Breast epithelium (tissue), 4 donors: ENCODE measurements at regions not wholly inside any gene's neighbourhood (a gene's known extent, or its start where the extent isn't known, plus 50 kb on each side); places are given as distances from the start of the nearest gene placed in this dataset.

ENCODE experiments used
- DNase-seq, 2 donors: peaks; one replicate each; pipeline ENCODE4 v3.0.0-alpha.2; 2019; ENCODE audit warnings: low spot score in 2 of 2
- H3K27ac ChIP-seq, 2 donors: fragments of 200-600 bp; sonication (generic) in 1 of 2; one replicate each; pipeline ENCODE4 v1.5.1; 2016 to 2019; ENCODE audit warnings: mild to moderate bottlenecking in 1 of 2
- H3K27me3 ChIP-seq, 2 donors: fragments of 200-600 bp; sonication (generic) in 1 of 2; one replicate each; pipeline versions ENCODE4 v1.5.1 to v1.6.0; 2017 to 2019; ENCODE audit warnings: control low read depth in 1 of 2, mild to moderate bottlenecking in 1 of 2
- H3K36me3 ChIP-seq: fragments of 200-600 bp; one replicate; pipeline ENCODE4 v1.5.1; 2019
- H3K4me1 ChIP-seq, 2 donors: fragments of 200-600 bp; sonication (generic); one replicate each; pipeline ENCODE4 v1.5.1; 2016 to 2019; ENCODE audit warnings: control low read depth in 1 of 2
- H3K4me3 ChIP-seq, 3 donors: fragments of 200-600 bp; sonication (generic); 1 replicate in 2 of 3; 2 replicates in 1 of 3; pipeline ENCODE4 v1.5.1; 2016 to 2019; ENCODE audit warnings: mild to moderate bottlenecking in 3 of 3, moderate library complexity in 2 of 3
- H3K9me3 ChIP-seq, 2 donors: fragments of 200-600 bp; sonication (generic) in 1 of 2; one replicate each; pipeline ENCODE4 v1.5.1; 2016 to 2019; ENCODE audit warnings: control low read depth in 1 of 2
- POLR2A ChIP-seq: fragments of 450-650 bp; IDR thresholded peaks from one replicate; pipeline ENCODE4 v1.6.1; 2016; ENCODE audit warnings: antibody characterized with exemption, mild to moderate bottlenecking, moderate library complexity
- POLR2AphosphoS5 ChIP-seq, 3 donors: sonication (generic); formaldehyde crosslinking; IDR thresholded peaks; one replicate each; pipeline ENCODE4 v1.6.1; 2017; ENCODE audit warnings: antibody characterized with exemption in 3 of 3
- intact Hi-C: fragments of 100-400 bp; cut with DNase I; formaldehyde crosslinking; loops from one replicate; pipeline ENCODE4 v1.15.1; 2023; ENCODE audit warnings: low total_unique reads
- TF ChIP-seq, protein P1 (sequence below), 3 donors: fragments of 450-650 bp; IDR thresholded peaks; one replicate each; pipeline ENCODE4 v1.5.1; 2016 to 2017; ENCODE audit warnings: antibody characterized with exemption in 3 of 3, mild to moderate bottlenecking in 3 of 3, moderate library complexity in 3 of 3

- no peaks in the 10 kb centered on the region for H3K27me3 ChIP-seq
- H3K27ac ChIP-seq, result no peak overlapping the region
- H3K4me3 ChIP-seq, result no peak overlapping the region
- DNase-seq, result no peak
- intact Hi-C loops, result no loop called here
- no peaks in the 10 kb centered on the region for H3K9me3 ChIP-seq
- H3K4me1 ChIP-seq, result no peaks in the 10 kb centered on the region
- TF ChIP-seq POLR2AphosphoS5 (IDR thresholded peaks at IDR 0.05) (no peak), POLR2A (no peak)
- TF ChIP-seq, protein P1, sequence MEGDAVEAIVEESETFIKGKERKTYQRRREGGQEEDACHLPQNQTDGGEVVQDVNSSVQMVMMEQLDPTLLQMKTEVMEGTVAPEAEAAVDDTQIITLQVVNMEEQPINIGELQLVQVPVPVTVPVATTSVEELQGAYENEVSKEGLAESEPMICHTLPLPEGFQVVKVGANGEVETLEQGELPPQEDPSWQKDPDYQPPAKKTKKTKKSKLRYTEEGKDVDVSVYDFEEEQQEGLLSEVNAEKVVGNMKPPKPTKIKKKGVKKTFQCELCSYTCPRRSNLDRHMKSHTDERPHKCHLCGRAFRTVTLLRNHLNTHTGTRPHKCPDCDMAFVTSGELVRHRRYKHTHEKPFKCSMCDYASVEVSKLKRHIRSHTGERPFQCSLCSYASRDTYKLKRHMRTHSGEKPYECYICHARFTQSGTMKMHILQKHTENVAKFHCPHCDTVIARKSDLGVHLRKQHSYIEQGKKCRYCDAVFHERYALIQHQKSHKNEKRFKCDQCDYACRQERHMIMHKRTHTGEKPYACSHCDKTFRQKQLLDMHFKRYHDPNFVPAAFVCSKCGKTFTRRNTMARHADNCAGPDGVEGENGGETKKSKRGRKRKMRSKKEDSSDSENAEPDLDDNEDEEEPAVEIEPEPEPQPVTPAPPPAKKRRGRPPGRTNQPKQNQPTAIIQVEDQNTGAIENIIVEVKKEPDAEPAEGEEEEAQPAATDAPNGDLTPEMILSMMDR (IDR thresholded peaks at IDR 0.05), result no peak
- no peaks in the 10 kb centered on the region for H3K36me3 ChIP-seq
Measured at GRCh38 chr14:71733210-71733883, 198.9 kb upstream of the RGS6 start.

DNA sequence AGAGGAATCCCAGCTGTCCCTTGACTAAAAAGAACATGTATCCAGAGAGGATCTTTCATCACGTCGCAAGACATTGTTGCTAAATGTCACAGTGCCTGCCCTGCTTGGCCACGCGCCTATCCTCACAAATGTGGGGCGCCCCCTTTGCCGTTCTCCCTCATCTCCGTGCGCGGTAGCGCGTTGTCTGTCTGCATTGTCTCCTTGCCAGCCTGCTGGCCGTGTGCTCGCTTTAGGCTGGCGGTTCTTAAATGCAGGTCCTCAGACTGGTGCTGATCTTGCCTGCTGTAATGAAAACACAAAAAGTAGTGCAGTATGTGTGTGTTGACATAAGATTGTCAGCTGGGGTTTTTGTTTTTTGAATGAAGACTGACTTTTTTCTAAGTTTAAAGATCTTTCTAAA, 198.2 kb upstream of the RGS6 start:
- H3K4me3 ChIP-seq, result no peak overlapping the region
- no peak overlapping the region for H3K27ac ChIP-seq
- intact Hi-C loops, result no loop called here
- no peaks in the 10 kb centered on the region for H3K27me3 ChIP-seq
- H3K4me1 ChIP-seq, result no peaks in the 10 kb centered on the region
- H3K9me3 ChIP-seq, result no peaks in the 10 kb centered on the region
- H3K36me3 ChIP-seq, result no peaks in the 10 kb centered on the region
- DNase-seq, result no peak
- TF ChIP-seq POLR2AphosphoS5 (IDR thresholded peaks at IDR 0.05), result no peak

- Histone ChIP-seq H3K4me1 (no peaks in the 10 kb centered on the region), H3K9me3 (no peaks in the 10 kb centered on the region), H3K27ac (no peak overlapping the region), H3K4me3 (no peak overlapping the region), H3K27me3 (no peaks in the 10 kb centered on the region), H3K36me3 (no peaks in the 10 kb centered on the region)
- no peak for DNase-seq
- intact Hi-C loops, result no loop called here
- TF ChIP-seq POLR2A (no peak), POLR2AphosphoS5 (IDR thresholded peaks at IDR 0.05) (no peak)
- TF ChIP-seq, protein P1 (IDR thresholded peaks at IDR 0.05), result no peak
Measured at GRCh38 chr14:71734885-71735284, 197.3 kb upstream of the RGS6 start.

DNA sequence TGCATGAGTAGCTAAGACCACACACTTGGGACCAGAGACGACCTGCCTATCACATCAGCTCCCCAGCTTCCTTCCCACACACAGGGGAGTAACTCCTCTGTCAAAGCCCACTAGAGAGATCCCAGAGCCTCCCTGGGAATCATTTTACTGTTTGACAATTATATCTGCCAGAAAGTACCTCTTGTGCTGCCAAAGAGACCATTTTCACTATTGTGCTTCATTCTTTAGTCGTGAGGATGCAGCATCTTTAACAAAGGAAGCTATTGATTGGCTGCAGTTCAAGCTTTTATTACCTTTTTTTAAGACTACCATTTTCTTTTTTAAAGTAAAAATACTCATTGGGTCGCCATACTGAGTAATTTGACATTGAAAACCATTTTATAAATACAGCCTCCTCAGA, 194.5 kb upstream of the RGS6 start:
- Histone ChIP-seq H3K4me3 (no peak overlapping the region), H3K36me3 (no peaks in the 10 kb centered on the region), H3K27ac (peak overlapping the region in 1 of 2 donors; percentile 69), H3K4me1 (no peaks in the 10 kb centered on the region), H3K9me3 (no peaks in the 10 kb centered on the region), H3K27me3 (no peaks in the 10 kb centered on the region)
- DNase-seq, result no peak
- no peak for TF ChIP-seq POLR2A
- no peak for TF ChIP-seq POLR2AphosphoS5 (IDR thresholded peaks at IDR 0.05)
- TF ChIP-seq, protein P1 (IDR thresholded peaks at IDR 0.05), result no peak
- intact Hi-C loops, result no loop called here

- no peak for DNase-seq
- Histone ChIP-seq H3K9me3 (no peaks in the 10 kb centered on the region), H3K36me3 (no peaks in the 10 kb centered on the region), H3K27me3 (no peaks in the 10 kb centered on the region), H3K4me3 (no peak overlapping the region), H3K4me1 (no peaks in the 10 kb centered on the region), H3K27ac (peak overlapping the region in 1 of 2 donors; percentile 25)
- TF ChIP-seq POLR2A (no peak), POLR2AphosphoS5 (IDR thresholded peaks at IDR 0.05) (no peak)
- TF ChIP-seq, protein P1 (IDR thresholded peaks at IDR 0.05), result no peak
- intact Hi-C loops, result no loop called here
Measured at GRCh38 chr14:71739273-71739990, 192.8 kb upstream of the RGS6 start.
